Neural progenitor cell (in vitro differentiated cells): ENCODE measurements at regions not wholly inside any gene's neighbourhood (a gene's known extent, or its start where the extent isn't known, plus 50 kb on each side); places are given as distances from the start of the nearest gene placed in this dataset.

Experiments used
- EZH2 ChIP-seq: fragments of 200-600 bp; sonication (generic); IDR thresholded peaks from 2 replicates; pipeline ENCODE4 v1.6.1; 2017; ENCODE audit warnings: antibody characterized with exemption, mild to moderate bottlenecking, moderate library complexity
- EZH2phosphoT487 ChIP-seq: fragments of 200-600 bp; sonication (generic); IDR thresholded peaks from 2 replicates; pipeline ENCODE4 v1.6.1; 2017; ENCODE audit warnings: antibody characterized with exemption
- TF ChIP-seq, protein P1 (sequence below): fragments of 200-600 bp; sonication (generic); IDR thresholded peaks from 2 replicates; pipeline ENCODE4 v1.5.1; 2017; ENCODE audit warnings: antibody characterized with exemption, mild to moderate bottlenecking

DNA sequence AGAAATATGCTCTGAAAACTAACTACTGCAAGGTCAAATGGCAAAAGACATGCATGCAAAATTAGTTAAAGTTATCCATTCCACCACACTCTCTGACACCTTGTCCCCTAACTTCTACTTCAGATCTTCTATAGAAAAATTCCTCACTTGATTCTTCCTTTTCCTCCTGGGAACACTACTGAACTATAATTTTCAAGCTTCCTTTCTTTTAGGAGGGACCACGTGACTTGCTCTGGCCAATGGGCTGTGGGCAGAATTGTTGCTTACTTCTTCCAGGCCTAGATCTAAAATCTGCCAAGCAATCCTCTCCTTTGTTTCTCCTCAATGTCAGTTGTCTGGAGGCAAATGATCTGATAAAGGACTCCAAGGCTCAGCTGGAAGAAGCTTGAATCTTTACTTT is 441.0 kb downstream of the CDK5RAP2 start:
- TF ChIP-seq, protein P1, sequence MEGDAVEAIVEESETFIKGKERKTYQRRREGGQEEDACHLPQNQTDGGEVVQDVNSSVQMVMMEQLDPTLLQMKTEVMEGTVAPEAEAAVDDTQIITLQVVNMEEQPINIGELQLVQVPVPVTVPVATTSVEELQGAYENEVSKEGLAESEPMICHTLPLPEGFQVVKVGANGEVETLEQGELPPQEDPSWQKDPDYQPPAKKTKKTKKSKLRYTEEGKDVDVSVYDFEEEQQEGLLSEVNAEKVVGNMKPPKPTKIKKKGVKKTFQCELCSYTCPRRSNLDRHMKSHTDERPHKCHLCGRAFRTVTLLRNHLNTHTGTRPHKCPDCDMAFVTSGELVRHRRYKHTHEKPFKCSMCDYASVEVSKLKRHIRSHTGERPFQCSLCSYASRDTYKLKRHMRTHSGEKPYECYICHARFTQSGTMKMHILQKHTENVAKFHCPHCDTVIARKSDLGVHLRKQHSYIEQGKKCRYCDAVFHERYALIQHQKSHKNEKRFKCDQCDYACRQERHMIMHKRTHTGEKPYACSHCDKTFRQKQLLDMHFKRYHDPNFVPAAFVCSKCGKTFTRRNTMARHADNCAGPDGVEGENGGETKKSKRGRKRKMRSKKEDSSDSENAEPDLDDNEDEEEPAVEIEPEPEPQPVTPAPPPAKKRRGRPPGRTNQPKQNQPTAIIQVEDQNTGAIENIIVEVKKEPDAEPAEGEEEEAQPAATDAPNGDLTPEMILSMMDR: no peak
- TF ChIP-seq EZH2phosphoT487 (no peak), EZH2 (no peak)
